Bronchial epithelial cell (primary cell): ENCODE measurements at regions not wholly inside any gene's neighbourhood (a gene's known extent, or its start where the extent isn't known, plus 50 kb on each side); places are given as distances from the start of the nearest gene placed in this dataset.
"Not testable (repeated sequence)": the region's sequence is repeated elsewhere in the genome, so short reads cannot be mapped to it uniquely, and the experiment has no call there.

ENCODE experiments used
- DNase-seq: peaks from one replicate; pipeline ENCODE4 v3.0.0-alpha.2; 2010; ENCODE audit warnings: low read depth
- FAIRE-seq: peaks from 2 replicates; lab custom pipeline; 2011; peaks lifted over from hg19 to GRCh38; lab: Jason Lieb, UNC
- H3K27me3 ChIP-seq: 2 replicates; pipeline ENCODE4 v1.5.1; 2011; ENCODE audit warnings: low read length; ENCODE audit not compliant: control insufficient read depth, insufficient read depth
- H3K36me3 ChIP-seq: 2 replicates; pipeline ENCODE4 v1.5.1; 2011; ENCODE audit warnings: low read length; ENCODE audit not compliant: control insufficient read depth, insufficient read depth
- H3K4me3 ChIP-seq: 2 replicates; pipeline ENCODE4 v1.5.1; 2011; ENCODE audit warnings: mild to moderate bottlenecking, low read depth, low read length, control low read depth
- TF ChIP-seq, protein P1 (sequence below): IDR thresholded peaks from 2 replicates; pipeline ENCODE4 v1.5.1; 2011; ENCODE audit warnings: mild to moderate bottlenecking, moderate library complexity, low read length, control low read depth, inconsistent platforms; ENCODE audit not compliant: insufficient read depth, severe bottlenecking

DNA sequence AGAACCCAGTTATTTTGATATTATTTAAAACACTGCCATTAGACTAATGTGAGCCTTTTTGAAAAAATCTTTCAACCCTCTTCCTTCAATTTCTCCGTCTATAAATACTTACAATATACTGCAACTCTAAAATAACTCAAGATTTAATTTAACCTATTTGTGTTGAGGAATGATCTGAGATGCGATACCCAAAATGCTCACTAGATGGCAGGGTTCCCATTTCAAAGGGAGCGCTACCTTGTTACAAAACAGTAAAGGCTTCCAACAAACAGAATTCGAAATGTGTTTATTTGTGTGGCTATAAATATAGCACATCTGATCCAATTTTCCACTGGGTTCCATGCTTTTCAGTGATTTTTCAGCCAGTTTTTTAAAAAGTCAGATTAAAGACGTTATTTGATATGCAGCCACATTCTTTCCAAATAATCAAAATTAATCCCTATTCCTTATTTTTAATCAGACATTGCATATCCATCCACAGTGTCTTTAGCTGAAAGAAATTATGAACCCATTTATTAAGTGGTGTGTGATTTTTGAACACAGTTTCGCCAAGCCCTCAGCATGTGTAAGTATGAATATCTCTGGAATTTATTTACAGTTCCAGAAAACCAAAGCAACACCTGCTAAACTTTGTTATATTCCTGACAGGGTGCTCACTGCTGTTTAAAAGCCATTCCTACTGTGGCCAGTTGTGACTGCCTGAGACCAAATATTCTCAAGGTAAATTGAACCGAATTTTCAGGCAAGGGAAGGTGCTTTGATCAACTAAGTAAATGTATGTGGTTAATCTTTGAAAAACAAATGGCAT lies 668.0 kb upstream of the LCORL start:
- peak; percentile 55 for DNase-seq
- Histone ChIP-seq H3K36me3 (no peaks in the 10 kb centered on the region), H3K27me3 (no peaks in the 10 kb centered on the region), H3K4me3 (no peak overlapping the region)
- FAIRE-seq, result no peak
- TF ChIP-seq, protein P1, sequence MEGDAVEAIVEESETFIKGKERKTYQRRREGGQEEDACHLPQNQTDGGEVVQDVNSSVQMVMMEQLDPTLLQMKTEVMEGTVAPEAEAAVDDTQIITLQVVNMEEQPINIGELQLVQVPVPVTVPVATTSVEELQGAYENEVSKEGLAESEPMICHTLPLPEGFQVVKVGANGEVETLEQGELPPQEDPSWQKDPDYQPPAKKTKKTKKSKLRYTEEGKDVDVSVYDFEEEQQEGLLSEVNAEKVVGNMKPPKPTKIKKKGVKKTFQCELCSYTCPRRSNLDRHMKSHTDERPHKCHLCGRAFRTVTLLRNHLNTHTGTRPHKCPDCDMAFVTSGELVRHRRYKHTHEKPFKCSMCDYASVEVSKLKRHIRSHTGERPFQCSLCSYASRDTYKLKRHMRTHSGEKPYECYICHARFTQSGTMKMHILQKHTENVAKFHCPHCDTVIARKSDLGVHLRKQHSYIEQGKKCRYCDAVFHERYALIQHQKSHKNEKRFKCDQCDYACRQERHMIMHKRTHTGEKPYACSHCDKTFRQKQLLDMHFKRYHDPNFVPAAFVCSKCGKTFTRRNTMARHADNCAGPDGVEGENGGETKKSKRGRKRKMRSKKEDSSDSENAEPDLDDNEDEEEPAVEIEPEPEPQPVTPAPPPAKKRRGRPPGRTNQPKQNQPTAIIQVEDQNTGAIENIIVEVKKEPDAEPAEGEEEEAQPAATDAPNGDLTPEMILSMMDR, result peak; percentile 68

DNA sequence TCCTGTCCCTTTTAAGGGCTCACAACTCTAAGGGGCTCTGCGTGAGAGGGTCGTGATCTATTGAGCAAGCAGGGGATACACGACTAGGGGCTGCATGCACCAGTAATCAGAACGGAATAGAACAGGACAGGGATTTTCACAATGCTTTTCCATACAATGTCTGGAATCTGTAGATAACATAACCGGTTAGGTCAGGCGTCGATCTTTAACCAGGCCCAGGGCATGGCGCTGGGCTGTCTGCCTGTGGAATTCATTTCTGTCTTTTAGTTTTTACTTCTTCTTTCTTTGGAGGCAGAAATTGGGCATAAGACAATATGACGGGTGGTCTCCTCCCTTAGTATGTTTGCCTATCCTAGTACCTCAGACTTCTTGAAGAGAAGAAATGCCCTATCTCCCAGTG lies 666.8 kb upstream of the LCORL start:
- not testable (repeated sequence) for H3K27me3 ChIP-seq, H3K36me3 ChIP-seq, DNase-seq, H3K4me3 ChIP-seq, FAIRE-seq

DNA sequence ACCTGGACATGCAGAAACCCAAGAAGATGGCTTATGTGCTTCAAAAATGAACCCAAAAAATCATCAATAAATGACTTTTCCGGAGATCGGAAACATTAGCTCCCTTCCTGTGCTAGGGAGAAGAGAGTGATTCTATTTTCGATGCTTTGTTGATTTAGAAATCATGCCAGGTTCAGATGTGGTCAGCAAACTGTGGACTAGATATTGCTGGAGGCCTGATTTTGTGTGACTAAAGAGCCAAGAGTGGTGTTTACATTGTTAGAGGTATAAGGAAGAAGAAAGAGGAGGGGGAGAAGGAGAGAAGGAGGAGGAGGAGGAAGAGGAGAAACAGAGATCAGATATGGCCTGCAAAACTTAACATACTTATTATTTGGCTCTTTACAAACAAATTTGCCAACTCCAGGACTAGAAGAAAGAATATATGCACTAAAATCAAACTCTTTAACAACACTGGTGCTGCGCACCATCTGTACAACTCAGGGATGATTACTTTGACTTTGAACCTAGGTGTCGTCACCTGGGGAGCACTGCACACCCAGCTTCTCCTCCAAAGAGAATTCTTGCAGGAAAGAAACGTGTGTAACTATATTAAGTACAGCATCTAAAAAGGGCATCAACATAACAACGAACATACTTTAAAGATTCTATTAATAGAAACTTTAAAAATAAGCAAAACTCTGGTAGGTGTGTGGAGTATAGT lies 664.9 kb upstream of the LCORL start:
- Histone ChIP-seq H3K36me3 (no peaks in the 10 kb centered on the region), H3K4me3 (no peak overlapping the region), H3K27me3 (no peaks in the 10 kb centered on the region)
- no peak for DNase-seq
- no peak for FAIRE-seq
- TF ChIP-seq, protein P1, result no peak

DNA sequence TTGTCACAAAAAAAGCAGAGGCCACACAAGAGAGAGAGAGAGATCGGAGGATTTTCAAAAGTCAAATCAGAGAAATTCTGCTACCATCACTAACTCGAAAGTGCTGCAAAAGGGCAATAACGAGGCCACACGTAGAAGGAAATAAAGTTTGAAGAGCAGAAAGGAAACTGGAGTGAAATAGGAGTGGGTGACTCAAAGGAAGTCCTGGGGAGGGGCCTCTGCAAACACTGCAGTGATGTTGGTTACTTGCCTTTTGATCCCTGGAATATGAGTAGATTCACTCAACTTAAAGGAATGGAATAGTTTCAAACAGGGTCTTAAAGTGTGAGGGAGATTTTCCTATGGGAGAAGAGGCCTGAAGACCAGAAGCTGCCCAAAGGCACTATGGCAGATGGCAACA lies 663.4 kb upstream of the LCORL start:
- H3K27me3 ChIP-seq, result no peaks in the 10 kb centered on the region
- no peak for FAIRE-seq
- no peak overlapping the region for H3K4me3 ChIP-seq
- TF ChIP-seq, protein P1, result no peak
- peak; percentile 20 for DNase-seq
- H3K36me3 ChIP-seq, result no peaks in the 10 kb centered on the region

DNA sequence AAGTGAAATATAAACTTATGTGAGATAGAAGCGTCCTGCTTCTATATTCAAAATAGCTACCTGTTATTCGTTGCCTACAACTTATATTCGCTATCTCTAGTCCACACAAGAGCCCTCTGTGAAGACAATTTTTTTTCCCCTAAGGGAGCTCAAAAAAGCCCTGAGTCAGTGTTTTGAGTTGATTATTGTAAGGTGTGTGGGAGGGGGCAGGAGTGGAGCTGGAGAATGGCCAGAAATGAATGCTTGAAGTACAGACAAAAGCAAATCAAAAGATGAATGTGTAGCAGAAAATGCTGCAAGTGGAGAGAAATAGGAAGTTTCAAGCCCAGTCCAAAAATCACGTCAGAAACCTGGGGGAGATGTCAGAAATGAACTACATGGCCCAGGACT lies 655.0 kb upstream of the LCORL start:
- Histone ChIP-seq H3K27me3 (no peaks in the 10 kb centered on the region), H3K4me3 (no peak overlapping the region), H3K36me3 (no peaks in the 10 kb centered on the region)
- FAIRE-seq (no peak), DNase-seq (no peak)
- TF ChIP-seq, protein P1, result no peak
